ENCODE measurements at regions not wholly inside any gene's neighbourhood (a gene's known extent, or its start where the extent isn't known, plus 50 kb on each side); places are given as distances from the start of the nearest gene placed in this dataset.

GRCh38 chrX:78384486-78384885 is 57.1 kb upstream of the CYSLTR1 start (continued):
- TF ChIP-seq ZNF687 (IDR thresholded peaks at IDR 0.05) = no peak
- TF ChIP-seq POLR2A (IDR thresholded peaks at IDR 0.05; ENCODE audit: low read depth, low read length) = no peak

- BruUV-seq (replicated peaks) = no TSS peak
- no peak overlapping the region for H3K9ac ChIP-seq (ENCODE audit: control insufficient read depth, insufficient read depth, low read length)
- DNase-seq (ENCODE audit: low read depth, low spot score) (no peak), FAIRE-seq (no peak), ATAC-seq (no peak)
- ChIA-PET SMC1A (ENCODE audit: uncharacterized antibody, unreplicated experiment) (no interaction called here), RAD21 (ENCODE audit: unreplicated experiment) (no interaction called here), POLR2A (no interaction called here), CTCF (no interaction called here)
- no peaks in the 10 kb centered on the region for H4K20me1 ChIP-seq (ENCODE audit: control insufficient read depth, insufficient read depth)
- peaks cover 3% of the 10 kb centered on the region; the same call in 1 of the 3 replicates for H3K9me3 ChIP-seq (replicated peaks; ENCODE audit: control insufficient read depth, insufficient read depth, low read length)
- no peaks in the 10 kb centered on the region for H3K4me1 ChIP-seq (ENCODE audit: control insufficient read depth, insufficient read depth, low read length)
- H2AFZ ChIP-seq (ENCODE audit: control insufficient read depth, low read depth, low read length) = no peak overlapping the region
- H3K27ac ChIP-seq (ENCODE audit: control insufficient read depth, insufficient read depth) = no peak overlapping the region
- intact Hi-C loops (cut with micrococcal nuclease; ENCODE audit: unreplicated experiment) (no loop called here), in situ Hi-C loops (cut with MboI) (no loop called here)
- H3K4me2 ChIP-seq (ENCODE audit: control insufficient read depth, insufficient read depth) = no peak overlapping the region
- 40% methylated on average over 2 of the region's 3 CpGs for WGBS (ENCODE audit: insufficient coverage, insufficient replicate concordance, low lambda C conversion rate, missing lambda C conversion rate)
- H3K79me2 ChIP-seq (ENCODE audit: control insufficient read depth, insufficient read depth, low read length) = no peaks in the 10 kb centered on the region
- H3K27me3 ChIP-seq (replicated peaks in 1 of 2; ENCODE audit: control insufficient read depth in 2 of 2, insufficient read depth in 2 of 2, low read length in 1 of 2) = no peaks in the 10 kb centered on the region
- H3K4me3 ChIP-seq = no peak overlapping the region
- TF ChIP-seq NFYA (IDR thresholded peaks at IDR 0.05; ENCODE audit: borderline replicate concordance, low read depth, low read length) (no peak), SUPT20H (IDR thresholded peaks at IDR 0.05; ENCODE audit: borderline replicate concordance, control insufficient read depth, low read depth, low read length) (no peak), FOXK2 (IDR thresholded peaks at IDR 0.05) (no peak), NFXL1 (IDR thresholded peaks at IDR 0.05; ENCODE audit: borderline replicate concordance) (no peak), NFIC (IDR thresholded peaks at IDR 0.05; ENCODE audit: low read depth, low read length) (no peak)
- no peaks in the 10 kb centered on the region for H3K36me3 ChIP-seq (ENCODE audit: control insufficient read depth in 2 of 2, insufficient read depth in 2 of 2, low read length in 1 of 2)
Measured at GRCh38 chrX:78383594-78383993, 56.2 kb upstream of the CYSLTR1 start.
